ENCODE measurements at regions not wholly inside any gene's neighbourhood (a gene's known extent, or its start where the extent isn't known, plus 50 kb on each side); places are given as distances from the start of the nearest gene placed in this dataset.
A peak's percentile ranks its signal among the peaks of the same experiment; 100 is the strongest.
"Not testable (repeated sequence)": the region's sequence is repeated elsewhere in the genome, so short reads cannot be mapped to it uniquely, and the experiment has no call there.

DNA sequence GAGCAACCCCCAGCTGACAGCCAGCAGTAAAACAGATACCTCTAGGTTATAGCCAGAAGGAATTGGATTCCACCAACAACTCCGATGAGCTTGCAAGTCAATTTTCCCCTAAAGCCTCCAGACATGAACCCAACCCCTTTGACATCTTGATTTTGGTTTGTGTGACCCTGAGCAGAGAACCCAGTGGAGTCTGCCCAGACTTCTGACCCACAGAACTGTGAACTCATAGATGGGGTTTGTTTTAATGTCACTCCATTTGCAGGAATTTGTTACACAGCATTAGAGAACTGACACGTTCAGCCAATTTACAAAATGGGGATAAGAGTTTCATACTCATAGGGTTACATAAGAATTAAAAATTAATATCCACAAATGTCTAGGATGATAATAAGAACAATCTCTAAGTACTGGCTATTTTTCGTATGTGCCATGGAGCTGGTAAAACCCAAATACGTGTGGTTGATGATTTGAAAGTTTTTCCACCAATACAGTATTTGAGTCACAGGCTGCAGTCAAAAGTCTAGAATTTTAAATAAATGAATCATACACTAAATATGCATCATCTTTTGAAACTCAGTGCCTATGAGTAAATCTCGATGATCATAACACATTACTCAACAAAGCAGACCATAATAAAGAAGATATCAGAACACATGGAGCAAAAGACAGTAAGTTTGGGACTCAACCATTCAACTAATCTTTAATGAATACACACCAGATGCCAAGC is 380.0 kb downstream of the ANAPC1 start:
- not testable (repeated sequence) for DNase-seq (ENCODE audit: low read depth)

DNA sequence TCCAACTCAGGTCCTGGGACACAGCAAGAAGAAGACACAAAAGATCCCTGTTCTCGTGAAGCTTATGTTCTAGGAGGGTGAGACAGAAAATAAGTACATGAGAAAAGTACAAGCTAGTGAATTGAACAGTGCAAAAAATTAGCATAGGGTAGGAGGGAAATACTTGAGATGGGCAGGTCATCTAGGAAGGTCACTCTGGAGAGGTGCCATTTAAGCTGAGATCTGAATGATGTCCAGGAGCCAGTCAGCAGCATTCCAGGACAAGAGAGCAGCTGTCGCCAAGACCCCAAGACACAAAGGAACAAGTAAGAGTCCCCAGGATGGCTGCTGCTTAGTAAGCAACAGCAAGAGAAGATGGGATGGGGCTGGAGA is 379.4 kb downstream of the ANAPC1 start:
- DNase-seq (ENCODE audit: low read depth), result not testable (repeated sequence)

DNA sequence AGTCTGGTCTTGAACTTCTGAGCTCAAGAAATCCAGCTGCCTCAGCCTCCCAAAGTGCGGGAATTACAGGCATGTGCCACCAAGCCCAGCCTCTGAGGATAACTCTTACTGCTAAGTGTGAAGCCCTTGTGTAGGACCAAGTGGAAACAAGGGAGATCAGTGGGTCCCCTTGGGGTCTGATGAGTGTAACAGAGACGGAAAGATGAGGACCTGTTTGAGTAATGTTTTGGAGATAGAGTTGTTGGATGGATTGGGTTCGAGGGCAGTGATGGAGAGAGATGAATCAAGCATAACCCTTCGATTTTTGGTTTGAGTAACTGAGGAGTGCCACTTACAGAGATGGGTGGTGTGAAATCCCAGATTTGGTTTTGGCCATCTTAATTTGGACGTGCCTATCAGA is 378.7 kb downstream of the ANAPC1 start:
- not testable (repeated sequence) for DNase-seq (ENCODE audit: low read depth)

DNA sequence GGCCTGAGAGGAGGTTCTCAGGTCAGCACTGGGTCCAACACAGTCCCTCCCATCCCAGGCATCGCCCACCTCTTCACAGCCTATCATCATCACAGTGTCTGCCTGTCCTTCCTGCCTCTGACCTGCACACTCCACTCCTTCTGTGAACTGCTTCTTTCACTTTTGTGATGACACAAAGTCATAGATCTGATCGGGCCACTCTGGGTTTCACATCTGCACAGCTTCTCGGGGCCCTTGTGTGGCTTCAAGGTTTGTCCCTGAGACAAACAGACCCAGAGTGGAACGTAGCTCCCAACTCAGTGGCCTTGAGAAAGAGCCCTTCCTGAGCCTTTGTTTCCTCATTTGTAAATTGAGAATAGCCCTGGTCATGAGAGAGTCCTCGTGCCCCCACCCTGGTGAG is 377.1 kb downstream of the ANAPC1 start:
- DNase-seq (ENCODE audit: low read depth), result not testable (repeated sequence)

DNA sequence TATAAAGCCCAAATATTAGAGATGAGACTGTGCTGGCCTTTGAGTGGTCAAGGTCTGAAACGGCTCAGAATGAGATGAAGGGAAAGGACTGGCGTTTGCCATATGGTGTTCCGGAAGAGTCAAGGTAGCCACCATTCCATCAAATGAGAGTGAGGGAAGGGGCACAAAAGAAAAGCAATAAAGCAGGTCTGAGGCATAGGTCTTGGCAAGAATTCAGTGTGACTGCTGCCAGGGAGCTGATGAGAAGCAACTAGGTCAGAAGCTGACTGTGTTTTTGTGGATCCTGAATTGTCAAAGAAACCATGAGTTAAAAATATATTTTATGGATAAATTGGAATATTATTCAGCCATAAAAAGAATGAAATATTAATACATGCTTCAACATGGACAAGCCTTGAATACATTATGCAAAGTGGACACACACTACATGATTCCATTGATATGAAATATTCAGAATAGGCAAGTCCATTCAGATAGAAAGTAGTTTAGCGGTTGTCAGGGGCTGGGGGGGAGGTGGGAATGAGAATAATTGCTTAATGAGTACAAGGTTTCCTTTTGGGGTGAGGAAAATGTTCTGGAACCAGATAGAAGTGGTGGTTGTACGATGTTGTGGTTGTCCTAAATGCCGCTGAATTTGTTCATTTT is 374.6 kb downstream of the ANAPC1 start:
- DNase-seq (ENCODE audit: low read depth), result not testable (repeated sequence)

DNA sequence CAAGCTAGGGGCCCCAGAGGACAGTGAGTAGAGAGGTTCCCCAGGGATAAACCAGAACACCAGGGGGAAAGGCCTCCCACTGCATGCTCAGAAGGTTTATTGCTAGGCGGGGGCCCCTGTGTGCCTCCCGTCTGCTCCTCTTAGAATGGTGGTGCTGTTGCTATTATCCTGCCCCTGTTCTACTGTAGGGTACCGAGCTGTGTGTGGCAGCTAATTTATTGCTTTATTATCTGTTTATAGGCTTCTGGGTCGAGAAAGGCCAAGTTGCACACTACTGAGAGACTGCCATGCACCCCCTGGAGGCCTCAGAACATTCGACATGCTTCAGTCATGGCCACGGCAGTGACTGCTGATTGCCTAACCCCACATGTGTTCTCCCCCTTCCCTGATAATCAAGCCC is 373.6 kb downstream of the ANAPC1 start:
- DNase-seq (ENCODE audit: low read depth), result not testable (repeated sequence)

DNA sequence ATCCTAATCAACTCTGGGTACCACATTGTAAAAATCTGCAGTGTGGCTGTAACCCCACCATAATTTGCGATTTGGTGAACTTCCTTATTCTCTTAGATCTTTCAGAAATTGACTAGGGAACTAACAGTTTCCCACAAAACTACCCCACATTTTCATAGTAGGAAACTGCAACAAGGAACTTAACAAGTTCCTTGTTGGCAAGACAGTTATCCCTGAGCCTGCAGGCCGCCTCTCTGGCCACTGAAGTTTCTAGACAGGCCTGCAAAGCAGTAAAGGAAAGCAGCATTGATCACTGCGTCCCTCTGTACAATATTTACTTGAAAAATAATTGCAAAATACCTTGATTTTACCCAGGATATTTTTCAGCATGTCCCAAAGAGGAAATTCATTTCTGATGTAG is 372.9 kb downstream of the ANAPC1 start:
- DNase-seq (ENCODE audit: low read depth), result not testable (repeated sequence)

DNA sequence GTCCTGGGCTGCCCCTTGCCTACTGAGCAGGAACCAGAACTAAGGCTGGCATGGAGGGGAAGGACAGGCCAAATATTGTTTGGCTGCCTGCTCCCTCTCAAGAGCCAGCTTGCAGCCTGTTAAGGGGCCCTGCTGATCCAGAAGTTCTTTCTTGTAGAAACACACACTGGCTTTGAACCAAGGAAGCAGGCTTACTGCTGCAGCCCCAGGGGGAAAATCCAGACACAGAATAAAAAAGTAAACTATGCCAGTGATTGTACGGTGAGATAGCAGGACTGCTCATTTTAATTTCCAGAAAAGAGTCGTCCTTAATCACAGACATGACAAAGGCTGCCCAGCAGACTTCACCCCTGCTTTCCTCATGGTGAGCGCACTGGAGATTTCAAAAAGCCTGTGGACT is 371.6 kb downstream of the ANAPC1 start:
- not testable (repeated sequence) for DNase-seq (ENCODE audit: low read depth)

DNA sequence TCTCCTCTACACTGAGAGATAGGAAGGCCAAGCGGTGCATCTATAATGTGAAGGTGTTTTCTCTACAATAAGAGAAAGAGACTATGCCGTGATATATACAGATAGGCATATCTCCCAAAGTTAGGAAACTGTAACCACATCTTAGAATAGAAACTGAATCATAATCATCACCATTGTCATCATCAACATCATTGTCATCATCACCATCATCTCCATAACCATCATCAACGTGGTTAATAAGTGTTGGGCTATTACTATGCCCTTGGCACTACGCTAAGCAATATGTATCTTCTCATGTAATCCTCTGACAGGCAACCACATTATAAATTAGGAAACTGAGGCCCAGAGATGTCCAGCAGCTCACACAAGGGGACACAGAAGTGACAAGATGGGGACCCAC is 369.9 kb downstream of the ANAPC1 start:
- DNase-seq (ENCODE audit: low read depth), result not testable (repeated sequence)

DNA sequence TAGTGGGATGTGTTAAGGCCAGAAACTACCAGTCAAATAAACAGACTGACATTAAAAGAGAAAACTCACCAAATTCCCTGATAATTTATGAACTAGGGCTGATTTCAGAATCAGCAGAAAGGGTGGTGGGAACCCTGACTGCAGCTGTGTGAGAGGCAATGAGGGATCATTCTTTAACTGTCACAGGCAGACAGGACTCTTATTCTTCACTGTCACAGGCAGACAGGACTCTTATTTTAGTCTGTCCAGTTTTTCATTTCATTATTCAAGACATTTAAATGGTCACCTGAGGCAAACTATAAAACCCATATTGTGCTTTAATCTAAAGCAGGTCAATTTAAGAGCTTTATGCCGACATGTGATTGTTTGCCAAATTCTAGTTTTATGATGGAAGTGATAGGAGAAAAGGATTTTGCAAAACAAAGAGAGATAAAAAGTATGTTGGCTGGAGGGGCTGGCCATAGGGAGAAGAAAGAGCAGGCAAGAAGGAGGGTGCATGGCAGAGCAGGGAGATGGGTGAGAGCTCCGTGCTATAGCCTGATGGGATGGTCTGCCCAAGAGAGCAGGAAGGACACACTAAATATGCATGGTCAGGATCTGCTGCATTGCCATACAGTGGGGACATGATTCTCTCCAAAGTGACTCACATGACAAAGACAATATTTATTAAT is 366.8 kb downstream of the ANAPC1 start:
- DNase-seq (ENCODE audit: low read depth), result not testable (repeated sequence)

DNA sequence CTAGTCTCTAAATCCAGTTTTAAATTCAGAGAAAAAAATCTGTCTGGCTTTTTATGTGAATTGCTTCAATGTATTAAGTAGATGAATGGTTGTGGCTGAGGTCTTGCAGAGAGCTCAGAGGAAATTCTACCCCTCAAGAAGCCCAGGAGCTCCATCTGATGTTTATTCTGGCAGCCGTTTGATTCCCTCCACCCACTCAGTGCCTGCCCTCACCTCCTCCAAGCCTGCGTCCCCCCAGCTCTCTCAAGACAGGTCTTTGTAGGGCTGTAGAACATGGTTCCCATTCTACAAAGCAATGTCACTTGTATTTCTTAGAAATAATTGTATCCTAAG is 366.3 kb downstream of the ANAPC1 start:
- not testable (repeated sequence) for DNase-seq (ENCODE audit: low read depth)

DNA sequence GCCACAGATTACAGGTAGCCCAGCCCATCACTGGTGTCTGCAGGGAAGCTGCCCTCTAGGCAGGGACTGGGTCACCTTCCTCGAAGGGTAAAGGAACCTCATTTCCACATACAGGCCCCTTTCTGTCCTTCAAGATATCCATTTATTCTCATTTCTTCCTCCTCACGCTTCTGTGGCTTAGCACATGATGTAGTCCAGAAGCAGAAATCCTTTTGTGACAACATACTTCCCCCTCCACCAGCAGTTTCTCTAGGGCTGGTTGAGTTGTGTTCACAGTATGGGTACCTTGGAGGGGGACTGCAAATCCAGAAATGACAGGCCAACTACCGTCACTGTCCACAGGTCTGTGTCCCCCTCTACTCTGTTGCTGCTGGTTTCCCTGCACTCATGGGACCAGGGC is 364.9 kb downstream of the ANAPC1 start:
- no peak for DNase-seq (ENCODE audit: low read depth)

DNA sequence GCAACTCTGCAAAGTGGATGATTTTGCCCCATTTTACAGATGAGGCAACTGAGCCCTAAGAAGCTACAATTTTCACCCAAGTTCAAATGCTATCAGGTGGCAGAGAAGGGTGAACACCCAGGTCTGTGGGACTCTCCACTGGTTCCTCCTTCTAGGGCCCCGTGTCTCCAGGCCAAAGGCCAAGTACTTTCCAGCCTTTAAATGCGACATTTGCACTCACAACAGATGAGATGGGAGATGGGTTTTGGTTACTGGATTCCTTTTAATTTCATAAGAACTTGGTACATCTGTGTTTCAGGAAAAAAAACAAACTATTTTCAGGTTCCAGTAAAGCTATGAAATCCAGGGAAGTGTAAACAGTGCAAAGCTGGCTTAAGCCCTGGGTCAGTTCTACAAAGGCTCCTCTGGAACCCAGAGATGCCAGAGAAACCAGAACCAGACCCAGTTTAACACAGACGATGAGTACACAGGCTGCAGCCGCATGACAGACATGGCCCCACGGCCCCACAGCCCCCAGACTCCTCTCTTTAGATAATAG is 361.7 kb downstream of the ANAPC1 start:
- DNase-seq (ENCODE audit: low read depth), result no peak

DNA sequence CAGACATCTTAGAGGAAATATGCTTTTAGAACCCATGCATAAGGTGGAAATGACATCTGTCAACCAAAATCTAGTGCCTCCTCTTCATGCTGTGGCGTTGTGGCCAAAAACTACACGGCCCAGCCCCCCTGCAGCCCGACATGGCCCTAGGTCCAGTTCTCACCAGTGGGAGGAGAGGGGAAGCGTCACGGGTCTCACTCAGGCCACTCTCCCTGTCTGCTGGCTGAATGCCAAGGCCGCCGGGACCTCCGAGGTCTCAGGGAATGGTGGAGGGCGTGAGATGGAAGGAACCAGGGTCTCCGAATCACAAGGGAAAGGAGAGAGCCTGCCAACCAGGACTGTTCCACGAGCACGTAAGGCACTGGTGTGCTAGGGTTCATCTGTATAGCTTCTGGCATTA is 361.0 kb downstream of the ANAPC1 start:
- no peak for DNase-seq (ENCODE audit: low read depth)

DNA sequence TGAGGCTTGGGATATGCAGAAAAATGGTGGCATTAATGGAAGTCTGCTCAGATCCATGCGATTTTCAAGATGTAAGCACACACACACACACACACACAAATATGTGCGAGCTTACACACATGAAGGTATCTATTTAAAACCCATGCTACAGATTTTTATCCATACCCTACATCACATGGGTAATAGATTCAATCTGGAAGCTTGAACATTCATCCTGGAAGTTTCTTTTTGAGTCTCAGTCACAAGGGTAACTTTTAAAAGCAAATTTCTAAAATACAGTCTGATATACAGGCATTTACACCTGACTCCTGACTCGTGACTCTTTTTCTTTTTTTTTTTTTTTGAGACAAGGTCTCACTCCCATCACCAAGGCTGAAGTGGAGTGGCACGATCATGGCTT is 359.0 kb downstream of the ANAPC1 start:
- DNase-seq (ENCODE audit: low read depth), result not testable (repeated sequence)

DNA sequence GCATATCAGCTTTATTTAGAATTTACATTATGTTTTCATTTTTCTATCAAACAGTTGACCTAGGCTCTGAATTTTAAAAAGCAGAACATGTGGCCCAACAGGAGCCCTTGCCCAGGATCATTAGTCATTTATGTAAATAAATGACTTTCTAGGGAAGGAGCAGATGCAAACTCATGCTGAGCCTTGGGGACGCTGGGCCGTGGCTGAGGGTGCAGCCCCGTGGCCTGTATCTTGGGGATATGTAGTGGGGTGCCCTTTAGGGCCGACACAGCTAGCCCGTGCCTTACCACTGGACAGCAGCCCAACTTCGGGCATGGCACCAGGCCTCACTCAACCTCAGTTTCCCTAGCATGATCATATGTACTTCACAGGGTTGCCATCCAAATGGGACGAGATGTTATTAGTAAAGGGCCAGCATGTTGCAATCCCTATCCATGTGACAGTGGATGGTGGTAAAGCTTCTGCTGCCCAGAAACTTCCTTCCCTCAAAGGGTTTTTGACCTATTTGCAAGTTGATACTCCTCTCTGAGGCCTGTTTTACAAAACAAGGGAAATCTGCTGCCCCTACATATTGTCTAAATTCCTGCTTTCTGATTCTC is 357.9 kb downstream of the ANAPC1 start:
- peak; percentile 19 for DNase-seq (ENCODE audit: low read depth)

DNA sequence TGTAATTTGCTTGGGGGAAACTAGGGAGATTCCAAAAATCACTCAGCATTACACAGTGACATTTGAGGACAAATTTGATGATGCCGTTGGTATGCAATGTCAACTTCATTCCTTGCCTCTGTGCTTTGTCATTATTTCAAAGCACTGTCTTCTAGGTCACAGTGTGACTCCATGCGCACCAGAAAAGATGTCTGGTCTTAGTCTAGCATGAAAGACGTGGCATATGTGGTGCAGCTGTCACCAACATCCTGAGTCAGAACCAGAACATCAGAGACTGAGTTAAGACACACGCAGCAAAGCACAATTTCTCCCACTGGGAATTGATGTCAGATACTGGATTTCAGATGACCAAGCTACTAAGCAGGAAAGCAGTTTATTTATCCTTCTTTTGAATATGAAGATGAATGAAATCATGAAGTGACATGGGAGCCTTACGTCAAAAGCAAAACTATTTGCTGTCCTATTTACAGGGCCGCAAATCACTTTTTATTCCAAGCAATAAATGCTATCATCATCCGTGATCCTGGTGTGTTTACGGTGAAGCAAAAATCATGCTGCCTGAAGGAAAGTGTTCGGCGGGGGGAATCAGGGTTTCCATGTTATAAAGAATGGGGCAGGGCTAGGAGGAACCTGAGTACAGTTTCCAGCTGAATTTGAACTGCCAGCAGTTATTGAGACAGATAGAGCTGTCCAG is 356.1 kb downstream of the ANAPC1 start:
- not testable (repeated sequence) for DNase-seq (ENCODE audit: low read depth)

DNA sequence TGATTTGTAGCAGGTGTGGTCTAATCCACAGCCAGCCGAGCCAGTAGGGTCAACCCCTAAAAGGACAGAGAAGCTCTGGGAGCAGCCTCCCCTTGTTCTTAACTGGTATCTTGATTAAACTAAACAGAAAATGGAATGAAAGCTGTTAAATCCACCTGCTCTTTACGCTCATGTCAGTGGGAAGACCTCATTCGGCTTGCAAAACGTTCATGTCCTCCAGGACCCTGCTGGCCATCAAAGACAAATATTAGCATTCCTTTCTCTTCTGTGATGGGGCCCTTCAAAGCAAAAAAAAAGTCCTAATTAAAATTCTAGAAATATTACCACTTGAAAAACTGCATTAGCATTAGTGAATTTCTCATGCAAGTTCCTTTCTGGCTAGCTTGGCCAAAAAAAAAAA is 355.0 kb downstream of the ANAPC1 start:
- not testable (repeated sequence) for DNase-seq (ENCODE audit: low read depth)

DNA sequence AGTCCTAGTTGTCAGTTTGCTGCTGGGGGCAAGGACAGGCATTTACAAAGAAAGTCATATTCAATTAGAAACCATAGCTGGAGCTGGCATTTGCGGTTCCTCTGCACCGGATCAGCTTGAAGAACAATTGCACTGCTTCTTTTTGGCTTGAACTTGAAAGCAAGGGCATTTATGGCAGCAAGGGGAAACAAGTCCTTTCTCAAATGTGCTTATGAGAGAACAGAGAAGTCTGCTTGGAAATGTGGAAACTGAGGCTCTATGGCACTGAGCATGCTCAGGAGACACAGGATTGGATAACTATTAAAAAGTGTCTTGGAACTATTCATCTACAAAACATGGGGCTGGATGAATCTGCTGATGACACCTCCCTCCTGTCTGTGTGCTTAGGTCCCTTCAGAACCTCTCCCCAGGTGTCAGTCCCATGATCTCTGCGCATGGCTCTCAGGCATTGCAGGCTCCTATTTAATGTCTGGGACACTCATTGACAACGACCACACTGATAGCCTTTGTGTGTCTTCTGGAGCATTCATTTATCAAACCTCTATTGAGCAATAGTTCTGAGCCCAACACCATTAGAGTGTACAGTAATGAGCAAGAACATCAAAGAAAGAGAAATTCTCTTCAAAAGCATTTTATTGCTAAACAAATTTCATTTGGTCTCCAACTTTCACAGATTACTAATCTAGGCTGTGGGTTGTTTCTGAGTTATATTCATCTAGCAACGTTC is 353.6 kb downstream of the ANAPC1 start:
- not testable (repeated sequence) for DNase-seq (ENCODE audit: low read depth)

DNA sequence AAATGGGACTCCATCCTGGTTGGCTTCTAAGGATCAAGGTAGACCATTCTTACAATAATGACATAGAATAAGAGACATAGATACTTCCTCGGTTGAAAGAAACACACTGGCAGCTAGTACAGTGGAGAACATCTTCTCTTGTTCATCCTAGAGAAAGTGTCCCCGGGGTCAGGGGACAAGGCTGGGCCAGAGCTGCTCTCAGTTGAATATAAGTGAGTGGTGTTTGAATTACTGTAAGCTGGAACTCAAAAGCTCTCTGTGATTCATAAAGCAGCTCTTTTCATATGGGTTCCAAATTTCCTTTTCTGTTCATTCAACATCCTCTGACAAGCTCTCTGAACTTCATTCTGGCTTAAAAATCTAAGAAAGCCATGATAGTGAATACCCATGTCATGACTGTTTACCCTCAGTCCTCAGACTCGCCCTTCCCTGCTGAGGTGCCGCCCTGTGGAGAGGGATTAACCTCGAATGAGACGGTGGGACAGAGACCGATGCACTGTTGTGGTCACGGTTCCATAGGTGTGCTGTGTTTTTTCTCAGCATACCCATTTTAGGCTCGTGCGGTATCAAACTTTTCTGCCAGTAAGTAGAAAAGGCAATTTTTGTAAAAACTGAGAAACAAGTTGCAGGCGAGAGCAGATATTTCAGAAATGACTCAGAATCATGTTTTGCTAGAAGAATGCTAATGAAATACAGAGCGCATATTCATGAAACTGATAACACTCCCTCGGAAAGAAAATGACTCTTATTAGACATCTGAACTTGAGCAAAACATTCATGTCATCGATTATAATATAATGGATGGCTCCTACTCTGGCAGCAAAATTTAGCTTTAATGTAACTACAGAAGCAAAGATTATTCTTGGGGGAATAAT is 351.1 kb downstream of the ANAPC1 start:
- DNase-seq (ENCODE audit: low read depth), result peak; percentile 35

Data from ELR (cell line).